22Rv1 (cell line): ENCODE measurements at regions not wholly inside any gene's neighbourhood (a gene's known extent, or its start where the extent isn't known, plus 50 kb on each side); places are given as distances from the start of the nearest gene placed in this dataset.

Experiments used
- CTCF ChIP-seq: fragments of 450-650 bp; IDR thresholded peaks from 2 replicates; pipeline ENCODE4 v1.5.1; 2017; ENCODE audit warnings: mild to moderate bottlenecking
- ZFX ChIP-seq: fragments of 450-650 bp; IDR thresholded peaks from 2 replicates; pipeline ENCODE4 v1.6.1; 2017; ENCODE audit warnings: antibody characterized with exemption, borderline replicate concordance

GRCh38 chr21:32965129-32965680, 60.5 kb upstream of the OLIG2 start:
- TF ChIP-seq CTCF (no peak), ZFX (no peak)
